ENCODE measurements at regions not wholly inside any gene's neighbourhood (a gene's known extent, or its start where the extent isn't known, plus 50 kb on each side); places are given as distances from the start of the nearest gene placed in this dataset.

DNA sequence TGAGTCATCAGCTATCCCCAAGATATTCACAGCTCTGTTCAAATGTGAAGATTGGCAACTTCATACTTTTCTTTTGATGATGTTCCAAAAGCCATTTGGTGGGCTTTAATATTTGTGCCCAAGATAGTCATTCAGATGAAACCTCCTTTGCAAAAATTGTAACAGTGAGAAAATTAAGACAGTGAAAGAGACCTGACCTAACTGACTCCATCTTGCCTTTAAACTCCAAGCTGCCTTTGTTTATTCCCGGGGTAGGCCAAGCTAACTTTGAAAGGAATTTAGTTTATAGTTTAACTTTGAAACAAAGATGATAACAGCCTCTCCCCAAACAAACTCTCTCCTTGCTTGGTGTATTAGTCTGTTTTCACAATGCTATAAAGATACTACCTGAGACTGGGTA, 221.1 kb downstream of the KTN1 start:
- Histone ChIP-seq H3K27ac (ENCODE audit: low read depth, low read length) (no peak overlapping the region), H3K9me3 (ENCODE audit: control insufficient read depth, insufficient read depth, low read length) (no peaks in the 10 kb centered on the region), H3K27me3 (ENCODE audit: control insufficient read depth, insufficient read depth, low read length) (no peaks in the 10 kb centered on the region), H3K4me3 (ENCODE audit: low read depth, low read length) (no peak overlapping the region)
- POLR2A ChIA-PET, result no interaction called here
- TF ChIP-seq CTCF (IDR thresholded peaks at IDR 0.05; ENCODE audit: low read depth, low read length), result no peak
- CTCF ChIA-PET, result no interaction called here
- no peak for DNase-seq (ENCODE audit: low read depth, low spot score)

DNA sequence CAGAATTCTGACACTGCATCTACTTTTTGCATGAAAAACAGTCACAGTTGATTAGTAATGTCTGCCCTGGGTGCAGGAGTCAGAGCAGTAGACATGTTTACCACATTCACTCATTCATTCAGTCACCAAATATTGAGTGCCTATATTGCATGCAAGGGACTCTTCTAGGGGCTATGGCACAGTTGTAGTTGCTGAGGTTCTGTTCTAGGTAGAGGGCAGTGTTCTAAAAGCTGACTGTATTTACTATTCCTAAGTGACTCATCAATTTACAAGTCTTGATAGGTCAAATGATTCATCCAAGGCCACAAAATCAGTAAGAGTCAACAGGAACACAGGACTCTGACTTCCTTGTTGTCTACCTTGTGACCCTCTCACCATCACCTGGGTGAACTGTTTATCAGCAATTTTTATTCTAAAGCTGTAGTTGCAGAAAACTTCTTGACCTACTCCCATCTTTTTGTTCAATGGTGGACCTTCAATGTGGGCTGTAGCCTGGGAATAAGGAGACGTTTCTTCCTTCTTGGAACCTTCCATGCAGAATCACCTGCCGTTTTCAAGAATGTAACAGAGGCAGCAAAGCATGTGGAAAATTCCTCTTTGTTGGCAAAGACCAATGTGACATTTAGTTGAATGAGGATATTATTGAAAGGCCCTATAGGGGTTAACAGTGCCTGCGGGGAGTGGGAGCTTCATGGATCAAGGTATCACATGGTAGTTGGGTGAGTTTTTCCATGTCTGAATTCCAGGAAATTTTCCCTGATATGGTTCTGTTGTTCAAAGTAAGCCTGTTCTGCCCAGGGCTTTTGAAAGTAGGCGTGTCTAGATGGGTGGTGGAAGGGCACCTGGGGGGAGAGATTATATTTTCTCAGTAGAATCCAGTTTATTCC, 223.2 kb downstream of the KTN1 start:
- no peak for DNase-seq (ENCODE audit: low read depth, low spot score)
- ChIA-PET POLR2A (no interaction called here), CTCF (interaction anchor here (0.6 kb wide), 1 partner anchor 81 kb away, joined by 3 read pairs; no protein-coding TSS in a partner anchor)
- Histone ChIP-seq H3K27me3 (ENCODE audit: control insufficient read depth, insufficient read depth, low read length) (no peaks in the 10 kb centered on the region), H3K4me3 (ENCODE audit: low read depth, low read length) (no peak overlapping the region), H3K9me3 (ENCODE audit: control insufficient read depth, insufficient read depth, low read length) (no peaks in the 10 kb centered on the region), H3K27ac (ENCODE audit: low read depth, low read length) (no peak overlapping the region)
- TF ChIP-seq CTCF (IDR thresholded peaks at IDR 0.05; ENCODE audit: low read depth, low read length), result no peak

GRCh38 chr14:55803873-55804553, 224.0 kb downstream of the KTN1 start:
- H3K27me3 ChIP-seq (ENCODE audit: control insufficient read depth, insufficient read depth, low read length), result no peaks in the 10 kb centered on the region
- ChIA-PET POLR2A (no interaction called here), CTCF (interaction anchor here (0.6 kb wide), 2 partner anchors 14 to 82 kb away, joined by 3 read pairs; no protein-coding TSS in a partner anchor)
- TF ChIP-seq CTCF (IDR thresholded peaks at IDR 0.05; ENCODE audit: low read depth, low read length), result no peak
- DNase-seq (ENCODE audit: low read depth, low spot score), result no peak
- H3K9me3 ChIP-seq (ENCODE audit: control insufficient read depth, insufficient read depth, low read length), result no peaks in the 10 kb centered on the region
- no peak overlapping the region for H3K27ac ChIP-seq (ENCODE audit: low read depth, low read length)
- no peak overlapping the region for H3K4me3 ChIP-seq (ENCODE audit: low read depth, low read length)

DNA sequence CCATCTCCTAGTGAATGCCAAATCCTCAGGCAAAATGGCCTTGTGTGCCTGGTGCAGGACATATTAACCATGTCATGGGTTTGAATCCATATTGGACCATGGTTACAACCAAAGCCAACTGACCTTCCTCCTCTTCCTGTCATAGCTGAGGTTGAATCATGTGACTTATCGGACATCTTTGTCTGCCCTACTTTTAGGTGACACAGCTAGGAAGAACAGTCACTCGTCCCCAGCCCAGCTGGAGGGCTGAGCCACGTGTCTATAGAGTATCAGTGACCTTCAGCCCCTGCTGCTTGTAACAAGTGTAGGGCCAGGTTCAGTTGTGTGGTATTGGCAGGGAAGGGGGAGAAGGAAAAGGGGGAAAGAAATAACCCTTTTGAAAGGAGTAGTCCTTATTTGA, 225.2 kb downstream of the KTN1 start:
- ChIA-PET POLR2A (no interaction called here), CTCF (interaction anchor here (0.7 to 1.7 kb wide), 3 partner anchors 14 to 686 kb away, joined by 3 to 4 read pairs (median 3); no protein-coding TSS in a partner anchor)
- no peak overlapping the region for H3K27ac ChIP-seq (ENCODE audit: low read depth, low read length)
- no peak for TF ChIP-seq CTCF (IDR thresholded peaks at IDR 0.05; ENCODE audit: low read depth, low read length)
- no peaks in the 10 kb centered on the region for H3K27me3 ChIP-seq (ENCODE audit: control insufficient read depth, insufficient read depth, low read length)
- no peak overlapping the region for H3K4me3 ChIP-seq (ENCODE audit: low read depth, low read length)
- no peaks in the 10 kb centered on the region for H3K9me3 ChIP-seq (ENCODE audit: control insufficient read depth, insufficient read depth, low read length)
- no peak for DNase-seq (ENCODE audit: low read depth, low spot score)

Measured in AG04450 (cell line).